Kidney tubule cell (primary cell): ENCODE measurements at regions not wholly inside any gene's neighbourhood (a gene's known extent, or its start where the extent isn't known, plus 50 kb on each side); places are given as distances from the start of the nearest gene placed in this dataset.
"Not testable (repeated sequence)": the region's sequence is repeated elsewhere in the genome, so short reads cannot be mapped to it uniquely, and the experiment has no call there.

Experiments
- DNase-seq: peaks from one replicate; pipeline ENCODE4 v3.0.0-alpha.2; 2018; ENCODE audit warnings: low spot score

- DNase-seq = peak; percentile 74
Observed at GRCh38 chr1:85520826-85521820, 56.2 kb upstream of the DDAH1 start.

- not testable (repeated sequence) for DNase-seq
Observed at GRCh38 chr1:85522458-85522857, 57.5 kb upstream of the DDAH1 start.

- not testable (repeated sequence) for DNase-seq
Observed at GRCh38 chr1:85523061-85523460, 57.5 kb upstream of the CCN1 start.

- DNase-seq = not testable (repeated sequence)
Observed at GRCh38 chr1:85524281-85524886, 56.2 kb upstream of the CCN1 start.

- peak; percentile 35 for DNase-seq
Observed at GRCh38 chr1:85525591-85525991, 55.0 kb upstream of the CCN1 start.

- peak; percentile 49 for DNase-seq
Observed at GRCh38 chr1:85526216-85526615, 54.3 kb upstream of the CCN1 start.

- DNase-seq = peak; percentile 97
Observed at GRCh38 chr1:85527145-85527544, 53.4 kb upstream of the CCN1 start.
